Astrocyte (in vitro differentiated cells and primary cell): ENCODE measurements at regions not wholly inside any gene's neighbourhood (a gene's known extent, or its start where the extent isn't known, plus 50 kb on each side); places are given as distances from the start of the nearest gene placed in this dataset.

ENCODE experiments used
- DNase-seq: peaks from one replicate; pipeline ENCODE4 v3.0.0-alpha.2; 2010; ENCODE audit warnings: low read depth
- FAIRE-seq: peaks from 2 replicates; lab custom pipeline; 2011; peaks lifted over from hg19 to GRCh38; lab: Jason Lieb, UNC
- H2AFZ ChIP-seq: 2 replicates; pipeline ENCODE4 v1.6.0; 2012; ENCODE audit warnings: low read depth, low read length, inconsistent platforms
- H3K27ac ChIP-seq: 2 replicates; pipeline ENCODE4 v1.5.1; 2011; ENCODE audit warnings: low read depth, low read length, inconsistent platforms
- H3K27me3 ChIP-seq: 2 replicates; pipeline ENCODE4 v1.6.0; 2011; ENCODE audit warnings: low read length, inconsistent platforms; ENCODE audit not compliant: insufficient read depth
- H3K36me3 ChIP-seq: 2 replicates; pipeline ENCODE4 v1.5.1; 2011; ENCODE audit warnings: low read length, inconsistent platforms; ENCODE audit not compliant: insufficient read depth
- H3K4me1 ChIP-seq: 2 replicates; pipeline ENCODE4 v1.5.1; 2011; ENCODE audit warnings: low read length, inconsistent platforms; ENCODE audit not compliant: insufficient read depth
- H3K4me2 ChIP-seq: 2 replicates; pipeline ENCODE4 v1.6.0; 2012; ENCODE audit warnings: low read length, inconsistent platforms
- H3K4me3 ChIP-seq: 2 replicates; pipeline ENCODE4 v1.5.1; 2011; ENCODE audit warnings: low read depth, mild to moderate bottlenecking, low read length, inconsistent platforms; ENCODE audit not compliant: insufficient read depth
- H3K79me2 ChIP-seq: 2 replicates; pipeline ENCODE4 v1.6.0; 2012; ENCODE audit warnings: mild to moderate bottlenecking, low read length, inconsistent platforms; ENCODE audit not compliant: insufficient read depth
- H3K9ac ChIP-seq: 2 replicates; pipeline ENCODE4 v1.6.0; 2012; ENCODE audit warnings: mild to moderate bottlenecking, low read length, inconsistent platforms
- H3K9me3 ChIP-seq: 2 replicates; pipeline ENCODE4 v1.5.1; 2012; ENCODE audit warnings: low read depth, mild to moderate bottlenecking, low read length, inconsistent platforms; ENCODE audit not compliant: insufficient read depth
- H4K20me1 ChIP-seq: 2 replicates; pipeline ENCODE4 v1.6.0; 2012; ENCODE audit warnings: low read length, inconsistent platforms; ENCODE audit not compliant: insufficient read depth
- H3K27ac Mint-ChIP-seq: one replicate; pipeline ENCODE4 v1.8.0; 2021; ENCODE audit warnings: mild to moderate bottlenecking, mixed read lengths; ENCODE audit not compliant: unreplicated experiment
- H3K27me3 Mint-ChIP-seq: one replicate; pipeline ENCODE4 v1.8.0; 2021; ENCODE audit warnings: low read depth, mixed read lengths; ENCODE audit not compliant: unreplicated experiment
- H3K36me3 Mint-ChIP-seq: one replicate; pipeline ENCODE4 v1.8.0; 2021; ENCODE audit warnings: low read depth, mixed read lengths; ENCODE audit not compliant: unreplicated experiment
- H3K4me1 Mint-ChIP-seq: one replicate; pipeline ENCODE4 v1.8.0; 2021; ENCODE audit warnings: low read depth, mixed read lengths; ENCODE audit not compliant: unreplicated experiment
- H3K4me3 Mint-ChIP-seq: one replicate; pipeline ENCODE4 v1.8.0; 2021; ENCODE audit warnings: mild to moderate bottlenecking, moderate library complexity, mixed read lengths; ENCODE audit not compliant: unreplicated experiment
- H3K9me3 Mint-ChIP-seq: one replicate; pipeline ENCODE4 v1.8.0; 2021; ENCODE audit warnings: mild to moderate bottlenecking, mixed read lengths; ENCODE audit not compliant: unreplicated experiment
- CTCF ChIP-seq: IDR thresholded peaks from 2 replicates; pipeline ENCODE4 v1.5.1; 2011; ENCODE audit warnings: low read depth, mild to moderate bottlenecking, inconsistent platforms, low read length, moderate library complexity; ENCODE audit not compliant: insufficient read depth
- EZH2 ChIP-seq: IDR thresholded peaks from 2 replicates; pipeline ENCODE4 v1.6.1; 2012; ENCODE audit warnings: mild to moderate bottlenecking, low read length, inconsistent platforms; ENCODE audit not compliant: insufficient read depth

- no peaks in the 10 kb centered on the region for H3K4me1 ChIP-seq
- no peaks in the 10 kb centered on the region for H3K79me2 ChIP-seq
- H3K4me2 ChIP-seq: no peak overlapping the region
- DNase-seq (no peak), FAIRE-seq (no peak)
- H3K27ac ChIP-seq: no peak overlapping the region
- H3K27me3 ChIP-seq: no peaks in the 10 kb centered on the region
- Mint-ChIP-seq H3K4me1 (peaks cover 10% of the 10 kb centered on the region), H3K9me3 (no peaks in the 10 kb centered on the region), H3K27ac (no peak overlapping the region), H3K4me3 (no peak overlapping the region), H3K27me3 (peaks cover 8% of the 10 kb centered on the region), H3K36me3 (no peaks in the 10 kb centered on the region)
- H3K9me3 ChIP-seq: no peaks in the 10 kb centered on the region
- no peak for TF ChIP-seq EZH2
- no peak for TF ChIP-seq CTCF
- H2AFZ ChIP-seq: no peak overlapping the region
- no peak overlapping the region for H3K9ac ChIP-seq
- H3K36me3 ChIP-seq: no peaks in the 10 kb centered on the region
- no peaks in the 10 kb centered on the region for H4K20me1 ChIP-seq
- H3K4me3 ChIP-seq: no peak overlapping the region
Measured at GRCh38 chr12:98062464-98063245, 452.7 kb upstream of the TMPO start.

- H4K20me1 ChIP-seq: no peaks in the 10 kb centered on the region
- no peak overlapping the region for H3K27ac Mint-ChIP-seq
- H3K36me3 ChIP-seq: no peaks in the 10 kb centered on the region
- H3K79me2 ChIP-seq: no peaks in the 10 kb centered on the region
- H3K4me1 ChIP-seq: no peaks in the 10 kb centered on the region
- H3K27me3 ChIP-seq: no peaks in the 10 kb centered on the region
- H3K9ac ChIP-seq: no peak overlapping the region
- H2AFZ ChIP-seq: no peak overlapping the region
- DNase-seq: no peak
- no peak overlapping the region for H3K4me2 ChIP-seq
- no peak for FAIRE-seq
- peaks cover 8% of the 10 kb centered on the region for H3K27me3 Mint-ChIP-seq
- TF ChIP-seq EZH2 (no peak), CTCF (no peak)
- H3K4me1 Mint-ChIP-seq: no peaks in the 10 kb centered on the region
- no peak overlapping the region for H3K27ac ChIP-seq
- H3K9me3 Mint-ChIP-seq: no peaks in the 10 kb centered on the region
- no peak overlapping the region for H3K4me3 Mint-ChIP-seq
- no peak overlapping the region for H3K4me3 ChIP-seq
- no peaks in the 10 kb centered on the region for H3K9me3 ChIP-seq
- no peaks in the 10 kb centered on the region for H3K36me3 Mint-ChIP-seq
Measured at GRCh38 chr12:98064501-98064900, 450.9 kb upstream of the TMPO start.

- DNase-seq (no peak), FAIRE-seq (no peak)
- H3K4me2 ChIP-seq: no peak overlapping the region
- H3K36me3 Mint-ChIP-seq: no peaks in the 10 kb centered on the region
- no peaks in the 10 kb centered on the region for H3K36me3 ChIP-seq
- H4K20me1 ChIP-seq: no peaks in the 10 kb centered on the region
- no peak overlapping the region for H3K27ac ChIP-seq
- H3K27me3 ChIP-seq: no peaks in the 10 kb centered on the region
- peaks cover 3% of the 10 kb centered on the region for H3K9me3 Mint-ChIP-seq
- H3K4me3 Mint-ChIP-seq: no peak overlapping the region
- H3K4me1 ChIP-seq: no peaks in the 10 kb centered on the region
- no peak overlapping the region for H3K27ac Mint-ChIP-seq
- H3K4me1 Mint-ChIP-seq: no peaks in the 10 kb centered on the region
- H3K9ac ChIP-seq: no peak overlapping the region
- no peak overlapping the region for H2AFZ ChIP-seq
- peaks cover 6% of the 10 kb centered on the region for H3K27me3 Mint-ChIP-seq
- no peaks in the 10 kb centered on the region for H3K79me2 ChIP-seq
- no peak overlapping the region for H3K4me3 ChIP-seq
- H3K9me3 ChIP-seq: no peaks in the 10 kb centered on the region
- TF ChIP-seq CTCF (no peak), EZH2 (no peak)
Measured at GRCh38 chr12:98067795-98068194, 447.6 kb upstream of the TMPO start.
